Activated CD4-positive, alpha-beta memory T cell treated with anti-CD3 and anti-CD28 coated beads, Interleukin-2, amount 10 ng/mL, durations not matched to agents 7 days and 5 days (primary cell): ENCODE measurements at regions not wholly inside any gene's neighbourhood (a gene's known extent, or its start where the extent isn't known, plus 50 kb on each side); places are given as distances from the start of the nearest gene placed in this dataset.

Experiments
- CTCF ChIA-PET: fragments of 350-600 bp; sonication (Branson Sonifier 250); formaldehyde crosslinking; loops from one replicate; lab custom pipeline; 2021; ENCODE audit warnings: antibody characterized with exemption, inconsistent platforms; lab: Charles Lee
- POLR2A ChIA-PET: fragments of 350-600 bp; sonication (Branson Sonifier 250); formaldehyde crosslinking; loops from one replicate; lab custom pipeline; 2021; ENCODE audit warnings: antibody characterized with exemption; lab: Charles Lee
- DNase-seq: peaks from one replicate; pipeline ENCODE4 v3.0.0-alpha.2; 2020
- H3K27ac Mint-ChIP-seq: one replicate; pipeline ENCODE4 v1.8.0; 2021; ENCODE audit warnings: mild to moderate bottlenecking, mixed read lengths
- H3K27me3 Mint-ChIP-seq: one replicate; pipeline ENCODE4 v1.8.0; 2021; ENCODE audit warnings: mixed read lengths
- H3K36me3 Mint-ChIP-seq: one replicate; pipeline ENCODE4 v1.8.0; 2021; ENCODE audit warnings: low read depth, mixed read lengths
- H3K4me1 Mint-ChIP-seq: one replicate; pipeline ENCODE4 v1.8.0; 2021; ENCODE audit warnings: mixed read lengths
- H3K4me3 Mint-ChIP-seq: one replicate; pipeline ENCODE4 v1.8.0; 2021; ENCODE audit warnings: mild to moderate bottlenecking, mixed read lengths
- H3K9me3 Mint-ChIP-seq: one replicate; pipeline ENCODE4 v1.8.0; 2021; ENCODE audit warnings: mixed read lengths

GRCh38 chr18:77359561-77360314 lies 110.1 kb downstream of the GALR1 start:
- ChIA-PET POLR2A (no interaction called here), CTCF (no interaction called here)
- Mint-ChIP-seq H3K36me3 (no peaks in the 10 kb centered on the region), H3K27ac (no peak overlapping the region), H3K4me1 (no peaks in the 10 kb centered on the region), H3K9me3 (peaks cover 16% of the 10 kb centered on the region), H3K4me3 (no peak overlapping the region), H3K27me3 (peaks cover 15% of the 10 kb centered on the region)
- no peak for DNase-seq

- Mint-ChIP-seq H3K36me3 (no peaks in the 10 kb centered on the region), H3K4me1 (no peaks in the 10 kb centered on the region), H3K4me3 (no peak overlapping the region), H3K27me3 (peaks cover 16% of the 10 kb centered on the region), H3K27ac (no peak overlapping the region), H3K9me3 (peaks cover 16% of the 10 kb centered on the region)
- ChIA-PET CTCF (no interaction called here), POLR2A (no interaction called here)
- DNase-seq = no peak
These were observed 110.9 kb downstream of the GALR1 start for GRCh38 chr18:77360315-77361190.

GRCh38 chr18:77361382-77361781 lies 111.7 kb downstream of the GALR1 start:
- peaks cover 19% of the 10 kb centered on the region for H3K27me3 Mint-ChIP-seq
- ChIA-PET POLR2A (no interaction called here), CTCF (no interaction called here)
- no peak overlapping the region for H3K4me3 Mint-ChIP-seq
- no peak for DNase-seq
- no peaks in the 10 kb centered on the region for H3K36me3 Mint-ChIP-seq
- no peak overlapping the region for H3K27ac Mint-ChIP-seq
- no peaks in the 10 kb centered on the region for H3K4me1 Mint-ChIP-seq
- peaks cover 14% of the 10 kb centered on the region for H3K9me3 Mint-ChIP-seq

- H3K4me1 Mint-ChIP-seq = no peaks in the 10 kb centered on the region
- no peak overlapping the region for H3K27ac Mint-ChIP-seq
- no peak for DNase-seq
- no peaks in the 10 kb centered on the region for H3K36me3 Mint-ChIP-seq
- ChIA-PET POLR2A (no interaction called here), CTCF (no interaction called here)
- H3K4me3 Mint-ChIP-seq = no peak overlapping the region
- peaks cover 13% of the 10 kb centered on the region for H3K9me3 Mint-ChIP-seq
- H3K27me3 Mint-ChIP-seq = peaks cover 20% of the 10 kb centered on the region
These were observed 116.0 kb downstream of the GALR1 start for GRCh38 chr18:77365667-77366066.

GRCh38 chr18:77366067-77366719 lies 116.5 kb downstream of the GALR1 start:
- ChIA-PET POLR2A (no interaction called here), CTCF (no interaction called here)
- Mint-ChIP-seq H3K4me1 (no peaks in the 10 kb centered on the region), H3K36me3 (no peaks in the 10 kb centered on the region), H3K27ac (no peak overlapping the region), H3K9me3 (peaks cover 9% of the 10 kb centered on the region), H3K4me3 (no peak overlapping the region), H3K27me3 (peaks cover 20% of the 10 kb centered on the region)
- DNase-seq = no peak

- Mint-ChIP-seq H3K27me3 (peaks cover 20% of the 10 kb centered on the region), H3K4me1 (no peaks in the 10 kb centered on the region), H3K27ac (no peak overlapping the region), H3K4me3 (no peak overlapping the region), H3K36me3 (no peaks in the 10 kb centered on the region), H3K9me3 (peaks cover 9% of the 10 kb centered on the region)
- ChIA-PET POLR2A (no interaction called here), CTCF (no interaction called here)
- DNase-seq = no peak
These were observed 117.3 kb downstream of the GALR1 start for GRCh38 chr18:77366720-77367641.

- H3K27me3 Mint-ChIP-seq = peaks cover 11% of the 10 kb centered on the region
- no peak for DNase-seq
- no peaks in the 10 kb centered on the region for H3K36me3 Mint-ChIP-seq
- no peak overlapping the region for H3K27ac Mint-ChIP-seq
- CTCF ChIA-PET = no interaction called here
- no peaks in the 10 kb centered on the region for H3K4me1 Mint-ChIP-seq
- peaks cover 9% of the 10 kb centered on the region for H3K9me3 Mint-ChIP-seq
- H3K4me3 Mint-ChIP-seq = no peak overlapping the region
- POLR2A ChIA-PET = no interaction called here
These were observed 120.0 kb downstream of the GALR1 start for GRCh38 chr18:77369644-77370043.

- Mint-ChIP-seq H3K9me3 (peaks cover 9% of the 10 kb centered on the region), H3K27me3 (peaks cover 3% of the 10 kb centered on the region), H3K4me1 (no peaks in the 10 kb centered on the region), H3K36me3 (no peaks in the 10 kb centered on the region), H3K27ac (no peak overlapping the region), H3K4me3 (no peak overlapping the region)
- no peak for DNase-seq
- CTCF ChIA-PET = no interaction called here
- POLR2A ChIA-PET = no interaction called here
These were observed 124.2 kb downstream of the GALR1 start for GRCh38 chr18:77373730-77374445.

GRCh38 chr18:77374446-77374805 lies 124.8 kb downstream of the GALR1 start:
- H3K27ac Mint-ChIP-seq = no peak overlapping the region
- CTCF ChIA-PET = no interaction called here
- POLR2A ChIA-PET = no interaction called here
- no peaks in the 10 kb centered on the region for H3K4me1 Mint-ChIP-seq
- DNase-seq = no peak
- H3K27me3 Mint-ChIP-seq = peaks cover 3% of the 10 kb centered on the region
- H3K4me3 Mint-ChIP-seq = no peak overlapping the region
- H3K36me3 Mint-ChIP-seq = no peaks in the 10 kb centered on the region
- peaks cover 4% of the 10 kb centered on the region for H3K9me3 Mint-ChIP-seq

- no peaks in the 10 kb centered on the region for H3K4me1 Mint-ChIP-seq
- ChIA-PET POLR2A (no interaction called here), CTCF (no interaction called here)
- no peaks in the 10 kb centered on the region for H3K9me3 Mint-ChIP-seq
- H3K27me3 Mint-ChIP-seq = no peaks in the 10 kb centered on the region
- no peak for DNase-seq
- no peak overlapping the region for H3K27ac Mint-ChIP-seq
- no peaks in the 10 kb centered on the region for H3K36me3 Mint-ChIP-seq
- no peak overlapping the region for H3K4me3 Mint-ChIP-seq
These were observed 126.5 kb downstream of the GALR1 start for GRCh38 chr18:77376043-77376732.

- Mint-ChIP-seq H3K4me3 (no peak overlapping the region), H3K27ac (no peak overlapping the region), H3K27me3 (peaks cover 3% of the 10 kb centered on the region), H3K4me1 (no peaks in the 10 kb centered on the region), H3K9me3 (no peaks in the 10 kb centered on the region), H3K36me3 (no peaks in the 10 kb centered on the region)
- ChIA-PET CTCF (no interaction called here), POLR2A (no interaction called here)
- DNase-seq = no peak
These were observed 127.1 kb downstream of the GALR1 start for GRCh38 chr18:77376733-77377094.

- no peaks in the 10 kb centered on the region for H3K36me3 Mint-ChIP-seq
- H3K9me3 Mint-ChIP-seq = no peaks in the 10 kb centered on the region
- H3K4me3 Mint-ChIP-seq = no peak overlapping the region
- no peak for DNase-seq
- H3K4me1 Mint-ChIP-seq = no peaks in the 10 kb centered on the region
- ChIA-PET POLR2A (no interaction called here), CTCF (no interaction called here)
- H3K27ac Mint-ChIP-seq = no peak overlapping the region
- peaks cover 8% of the 10 kb centered on the region for H3K27me3 Mint-ChIP-seq
These were observed 128.2 kb downstream of the GALR1 start for GRCh38 chr18:77377813-77378212.
